Activated CD4-positive, alpha-beta memory T cell treated with anti-CD3 and anti-CD28 coated beads, Interleukin-2, amount 10 ng/mL, durations not matched to agents 7 days and 5 days (primary cell): ENCODE measurements at regions not wholly inside any gene's neighbourhood (a gene's known extent, or its start where the extent isn't known, plus 50 kb on each side); places are given as distances from the start of the nearest gene placed in this dataset.
"Not testable (repeated sequence)": the region's sequence is repeated elsewhere in the genome, so short reads cannot be mapped to it uniquely, and the experiment has no call there.

ENCODE experiments used
- CTCF ChIA-PET: fragments of 350-600 bp; sonication (Branson Sonifier 250); formaldehyde crosslinking; loops from one replicate; lab custom pipeline; 2021; ENCODE audit warnings: antibody characterized with exemption, inconsistent platforms; lab: Charles Lee
- POLR2A ChIA-PET: fragments of 350-600 bp; sonication (Branson Sonifier 250); formaldehyde crosslinking; loops from one replicate; lab custom pipeline; 2021; ENCODE audit warnings: antibody characterized with exemption; lab: Charles Lee
- DNase-seq: peaks from one replicate; pipeline ENCODE4 v3.0.0-alpha.2; 2020
- H3K27ac Mint-ChIP-seq: one replicate; pipeline ENCODE4 v1.8.0; 2021; ENCODE audit warnings: mild to moderate bottlenecking, mixed read lengths
- H3K27me3 Mint-ChIP-seq: one replicate; pipeline ENCODE4 v1.8.0; 2021; ENCODE audit warnings: mixed read lengths
- H3K36me3 Mint-ChIP-seq: one replicate; pipeline ENCODE4 v1.8.0; 2021; ENCODE audit warnings: low read depth, mixed read lengths
- H3K4me1 Mint-ChIP-seq: one replicate; pipeline ENCODE4 v1.8.0; 2021; ENCODE audit warnings: mixed read lengths
- H3K4me3 Mint-ChIP-seq: one replicate; pipeline ENCODE4 v1.8.0; 2021; ENCODE audit warnings: mild to moderate bottlenecking, mixed read lengths
- H3K9me3 Mint-ChIP-seq: one replicate; pipeline ENCODE4 v1.8.0; 2021; ENCODE audit warnings: mixed read lengths

- Mint-ChIP-seq H3K27ac (no peak overlapping the region), H3K36me3 (no peaks in the 10 kb centered on the region), H3K27me3 (peaks cover 14% of the 10 kb centered on the region), H3K4me1 (no peaks in the 10 kb centered on the region), H3K9me3 (no peaks in the 10 kb centered on the region), H3K4me3 (no peak overlapping the region)
- CTCF ChIA-PET, result no interaction called here
- POLR2A ChIA-PET, result no interaction called here
- no peak for DNase-seq
These were observed 114.8 kb upstream of the COL5A1 start for GRCh38 chr9:134526584-134527477.

GRCh38 chr9:134530724-134531123 lies 110.9 kb upstream of the COL5A1 start:
- Mint-ChIP-seq H3K9me3 (no peaks in the 10 kb centered on the region), H3K27ac (no peak overlapping the region), H3K27me3 (peaks cover 14% of the 10 kb centered on the region), H3K4me1 (no peaks in the 10 kb centered on the region), H3K4me3 (no peak overlapping the region), H3K36me3 (no peaks in the 10 kb centered on the region)
- POLR2A ChIA-PET, result no interaction called here
- DNase-seq, result no peak
- CTCF ChIA-PET, result no interaction called here

- ChIA-PET POLR2A (no interaction called here), CTCF (no interaction called here)
- no peak overlapping the region for H3K4me3 Mint-ChIP-seq
- no peak for DNase-seq
- H3K27ac Mint-ChIP-seq, result no peak overlapping the region
- H3K36me3 Mint-ChIP-seq, result no peaks in the 10 kb centered on the region
- no peaks in the 10 kb centered on the region for H3K9me3 Mint-ChIP-seq
- H3K4me1 Mint-ChIP-seq, result no peaks in the 10 kb centered on the region
- peaks cover 14% of the 10 kb centered on the region for H3K27me3 Mint-ChIP-seq
These were observed 110.2 kb upstream of the COL5A1 start for GRCh38 chr9:134531220-134531970.

GRCh38 chr9:134532084-134532483 lies 109.5 kb upstream of the COL5A1 start:
- POLR2A ChIA-PET, result no interaction called here
- no peaks in the 10 kb centered on the region for H3K4me1 Mint-ChIP-seq
- H3K27ac Mint-ChIP-seq, result no peak overlapping the region
- peaks cover 13% of the 10 kb centered on the region for H3K27me3 Mint-ChIP-seq
- CTCF ChIA-PET, result no interaction called here
- H3K4me3 Mint-ChIP-seq, result no peak overlapping the region
- no peak for DNase-seq
- no peaks in the 10 kb centered on the region for H3K36me3 Mint-ChIP-seq
- H3K9me3 Mint-ChIP-seq, result no peaks in the 10 kb centered on the region

DNA sequence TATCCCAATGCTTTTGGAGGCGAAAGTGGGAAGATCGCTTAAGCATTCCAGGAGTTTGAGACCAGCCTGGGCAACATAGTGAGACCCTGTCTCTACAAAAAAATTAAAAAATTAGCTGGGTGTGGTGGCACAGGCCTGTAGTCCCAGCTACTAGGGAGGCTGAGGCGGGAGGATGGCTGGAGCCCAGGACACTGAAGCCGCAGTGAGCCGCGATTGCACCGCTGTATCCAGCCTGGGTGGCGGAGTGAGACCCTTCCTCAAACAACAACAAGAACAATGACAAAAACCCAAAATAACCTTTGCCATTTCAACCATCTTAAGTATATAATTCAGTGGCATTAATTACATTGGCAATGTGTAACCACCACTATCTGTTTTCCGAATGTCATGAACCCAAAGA lies 108.9 kb upstream of the COL5A1 start:
- H3K4me3 Mint-ChIP-seq, H3K4me1 Mint-ChIP-seq, CTCF ChIA-PET, H3K36me3 Mint-ChIP-seq, POLR2A ChIA-PET, DNase-seq, H3K9me3 Mint-ChIP-seq, H3K27ac Mint-ChIP-seq: not testable (repeated sequence)
- H3K27me3 Mint-ChIP-seq, result peaks cover 12% of the 10 kb centered on the region

GRCh38 chr9:134533850-134534588 lies 107.6 kb upstream of the COL5A1 start:
- no peaks in the 10 kb centered on the region for H3K9me3 Mint-ChIP-seq
- H3K27me3 Mint-ChIP-seq, result peaks cover 12% of the 10 kb centered on the region
- no peaks in the 10 kb centered on the region for H3K36me3 Mint-ChIP-seq
- ChIA-PET CTCF (no interaction called here), POLR2A (no interaction called here)
- DNase-seq, result no peak
- H3K27ac Mint-ChIP-seq, result no peak overlapping the region
- no peak overlapping the region for H3K4me3 Mint-ChIP-seq
- no peaks in the 10 kb centered on the region for H3K4me1 Mint-ChIP-seq

DNA sequence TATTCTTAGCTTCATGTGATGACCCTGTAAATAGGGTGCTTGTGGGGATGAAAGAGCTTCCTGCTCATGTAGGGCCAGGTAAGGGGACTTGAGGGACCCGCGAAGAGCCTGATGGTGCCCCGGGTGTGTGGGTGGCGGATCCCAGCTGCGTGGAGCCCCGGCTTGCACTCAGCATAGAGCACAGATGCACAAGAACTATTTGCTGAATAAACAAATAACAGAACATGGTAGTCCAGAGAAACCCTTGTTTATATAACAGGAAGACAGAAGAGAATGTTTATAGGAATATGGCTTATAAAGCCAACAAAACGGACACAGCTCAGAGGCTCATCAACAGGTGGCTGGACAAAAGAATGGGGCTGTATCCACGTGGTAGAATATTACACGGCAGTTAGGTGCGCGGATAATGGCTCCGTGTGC lies 106.9 kb upstream of the COL5A1 start:
- Mint-ChIP-seq H3K27me3 (peaks cover 6% of the 10 kb centered on the region), H3K4me1 (no peaks in the 10 kb centered on the region), H3K4me3 (no peak overlapping the region), H3K36me3 (no peaks in the 10 kb centered on the region), H3K27ac (no peak overlapping the region), H3K9me3 (no peaks in the 10 kb centered on the region)
- CTCF ChIA-PET, result no interaction called here
- no peak for DNase-seq
- POLR2A ChIA-PET, result no interaction called here

- Mint-ChIP-seq H3K27me3 (peaks cover 4% of the 10 kb centered on the region), H3K9me3 (no peaks in the 10 kb centered on the region), H3K4me1 (no peaks in the 10 kb centered on the region), H3K4me3 (no peak overlapping the region), H3K27ac (no peak overlapping the region), H3K36me3 (no peaks in the 10 kb centered on the region)
- POLR2A ChIA-PET, result no interaction called here
- CTCF ChIA-PET, result no interaction called here
- no peak for DNase-seq
These were observed 106.4 kb upstream of the COL5A1 start for GRCh38 chr9:134535171-134535570.

DNA sequence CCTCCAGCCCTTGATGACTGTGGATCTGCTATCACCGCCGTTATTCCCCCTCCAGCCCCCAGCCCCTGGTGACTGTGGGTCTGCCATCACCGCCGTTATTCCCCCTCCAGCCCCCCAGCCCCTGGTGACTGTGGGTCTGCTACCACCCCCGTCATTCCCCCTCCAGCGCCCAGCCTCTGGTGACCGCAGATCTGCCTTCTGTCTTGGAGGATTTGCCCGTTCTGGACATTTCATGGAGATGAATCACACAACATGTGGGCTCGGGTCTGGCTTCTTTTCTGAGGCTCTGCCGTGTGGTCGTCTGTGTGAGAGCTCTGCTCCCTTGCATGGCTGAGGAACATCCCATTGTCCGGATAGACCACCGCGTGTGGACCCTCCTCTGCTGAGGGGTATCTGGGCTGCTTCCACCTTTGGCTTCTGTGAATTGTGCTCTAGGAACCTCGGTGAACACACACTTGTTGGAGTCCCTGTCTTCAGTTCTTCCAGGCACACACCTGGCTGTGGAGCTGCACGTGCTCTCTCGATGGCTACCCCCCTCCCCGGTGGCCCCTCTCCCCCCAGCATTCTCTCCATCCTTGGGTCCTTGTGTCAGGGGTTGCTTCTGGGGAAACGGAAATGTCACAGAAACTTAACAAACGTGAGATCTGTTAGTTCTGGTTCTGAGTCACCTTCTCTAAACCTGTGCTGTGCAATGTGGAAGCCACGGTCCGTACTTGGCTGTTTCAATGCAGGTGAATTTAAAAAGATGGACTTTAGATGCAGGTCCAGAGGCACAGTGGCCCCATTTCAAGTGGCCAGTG lies 105.3 kb upstream of the COL5A1 start:
- POLR2A ChIA-PET, result no interaction called here
- CTCF ChIA-PET, result no interaction called here
- H3K27ac Mint-ChIP-seq, result no peak overlapping the region
- H3K4me1 Mint-ChIP-seq, result no peaks in the 10 kb centered on the region
- no peak for DNase-seq
- H3K9me3 Mint-ChIP-seq, result no peaks in the 10 kb centered on the region
- no peaks in the 10 kb centered on the region for H3K27me3 Mint-ChIP-seq
- no peak overlapping the region for H3K4me3 Mint-ChIP-seq
- no peaks in the 10 kb centered on the region for H3K36me3 Mint-ChIP-seq

DNA sequence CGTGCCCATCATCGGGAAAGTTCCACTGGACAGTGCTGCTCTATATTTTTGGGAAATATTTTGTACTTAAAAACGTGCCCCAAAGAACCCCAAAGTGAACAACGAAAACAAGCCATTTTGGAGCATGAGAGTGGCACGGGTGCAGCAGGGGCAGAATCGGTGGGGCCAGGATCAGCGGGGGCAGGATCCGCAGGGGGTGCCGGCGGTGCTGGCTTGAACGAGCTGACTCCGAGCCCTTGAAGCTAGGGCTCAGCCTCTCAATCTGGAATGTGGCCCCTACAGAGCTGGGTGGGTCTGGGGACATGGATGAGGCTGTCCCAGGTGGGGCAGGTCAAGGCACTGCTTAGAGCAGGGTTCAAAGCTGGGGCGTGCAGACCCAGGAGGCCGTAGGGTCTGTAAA lies 104.7 kb upstream of the COL5A1 start:
- Mint-ChIP-seq H3K27me3 (no peaks in the 10 kb centered on the region), H3K36me3 (no peaks in the 10 kb centered on the region), H3K9me3 (no peaks in the 10 kb centered on the region), H3K4me1 (no peaks in the 10 kb centered on the region), H3K27ac (no peak overlapping the region), H3K4me3 (no peak overlapping the region)
- DNase-seq, result no peak
- ChIA-PET POLR2A (no interaction called here), CTCF (no interaction called here)

DNA sequence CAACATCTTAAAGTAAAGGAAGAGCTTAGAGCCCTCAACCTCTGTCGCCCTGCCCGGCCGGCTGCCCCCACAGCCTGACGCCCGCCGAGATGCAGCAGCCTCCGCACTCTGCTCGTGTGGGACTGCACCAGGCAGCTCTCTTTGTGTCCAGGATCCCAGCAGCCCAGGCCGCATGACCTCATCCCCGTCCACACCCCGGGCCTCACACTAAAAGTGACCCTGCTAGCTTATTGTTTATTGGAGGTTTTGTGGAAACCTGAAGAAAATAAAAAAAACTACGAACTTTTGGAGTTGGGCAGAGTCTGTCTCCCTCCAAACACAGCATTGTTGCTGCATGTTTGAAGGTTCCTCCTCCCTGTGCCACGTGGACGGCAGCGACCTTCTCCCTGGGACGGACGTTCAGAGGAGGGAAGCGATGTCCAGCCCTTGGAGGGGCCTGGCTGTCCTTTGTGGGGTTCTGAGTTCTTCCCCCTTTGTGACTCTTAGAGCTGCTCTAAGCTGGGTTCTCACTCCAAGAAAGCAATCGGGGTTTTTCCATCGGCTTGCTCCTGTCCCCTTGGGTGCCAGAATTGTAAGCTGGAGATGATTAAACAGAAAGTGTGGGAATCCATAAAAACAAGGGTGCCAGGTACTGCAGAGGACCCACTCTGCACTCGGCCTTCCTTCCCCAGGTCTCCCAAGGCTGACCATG lies 103.5 kb upstream of the COL5A1 start:
- no peaks in the 10 kb centered on the region for H3K36me3 Mint-ChIP-seq
- no peak for DNase-seq
- no peaks in the 10 kb centered on the region for H3K4me1 Mint-ChIP-seq
- no peak overlapping the region for H3K27ac Mint-ChIP-seq
- no peaks in the 10 kb centered on the region for H3K9me3 Mint-ChIP-seq
- POLR2A ChIA-PET, result no interaction called here
- no peaks in the 10 kb centered on the region for H3K27me3 Mint-ChIP-seq
- H3K4me3 Mint-ChIP-seq, result no peak overlapping the region
- CTCF ChIA-PET, result no interaction called here

- Mint-ChIP-seq H3K27me3 (no peaks in the 10 kb centered on the region), H3K4me1 (no peaks in the 10 kb centered on the region), H3K27ac (no peak overlapping the region), H3K4me3 (no peak overlapping the region), H3K9me3 (no peaks in the 10 kb centered on the region), H3K36me3 (no peaks in the 10 kb centered on the region)
- no peak for DNase-seq
- ChIA-PET CTCF (no interaction called here), POLR2A (no interaction called here)
These were observed 102.6 kb upstream of the COL5A1 start for GRCh38 chr9:134538856-134539566.
